Gastrocnemius medialis (tissue), 4 donors: ENCODE measurements at regions not wholly inside any gene's neighbourhood (a gene's known extent, or its start where the extent isn't known, plus 50 kb on each side); places are given as distances from the start of the nearest gene placed in this dataset.

Experiments used
- ATAC-seq, 2 donors: fragments of 150-250 bp; one replicate each; pipeline ENCODE4 v1.9.1; 2016
- DNase-seq, 2 donors: peaks; one replicate each; pipeline ENCODE4 v3.0.0-alpha.2; 2019
- H3K27ac ChIP-seq, 4 donors: fragments of 200-600 bp; sonication (generic); 1 replicate in 1 of 4; 2 replicates in 3 of 4; pipeline ENCODE4 v1.5.1; 2016 to 2018; ENCODE audit warnings: mild to moderate bottlenecking in 2 of 4, moderate library complexity in 1 of 4
- H3K27me3 ChIP-seq, 3 donors: fragments of 200-600 bp; sonication (generic) in 2 of 3; 1 replicate in 1 of 3; 2 replicates in 2 of 3; pipeline versions ENCODE4 v1.5.1 to v1.6.0; 2016 to 2019; ENCODE audit warnings: mild to moderate bottlenecking in 1 of 3, moderate library complexity in 1 of 3
- H3K36me3 ChIP-seq, 2 donors: fragments of 200-600 bp; sonication (generic) in 1 of 2; one replicate each; pipeline ENCODE4 v1.5.1; 2017 to 2018
- H3K4me1 ChIP-seq, 2 donors: fragments of 200-600 bp; sonication (generic) in 1 of 2; one replicate each; pipeline ENCODE4 v1.5.1; 2016 to 2017; ENCODE audit warnings: mild to moderate bottlenecking in 2 of 2
- H3K4me3 ChIP-seq, 4 donors: fragments of 200-600 bp; sonication (generic) in 3 of 4; 1 replicate in 1 of 4; 2 replicates in 3 of 4; pipeline ENCODE4 v1.5.1; 2016 to 2019; ENCODE audit warnings: mild to moderate bottlenecking in 2 of 4
- H3K9me3 ChIP-seq, 3 donors: fragments of 200-600 bp; sonication (generic) in 2 of 3; 1 replicate in 1 of 3; 2 replicates in 2 of 3; pipeline ENCODE4 v1.5.1; 2016 to 2019
- CTCF ChIP-seq, 5 experiments: fragments of 450-650 bp in 3 of 5; fragments of 200-600 bp in 2 of 5; sonication (generic) in 2 of 5; IDR thresholded peaks in 4 of 5; conservative IDR thresholded peaks in 1 of 5; 1 replicate in 4 of 5; 2 replicates in 1 of 5; pipeline ENCODE4 v1.5.1; 2016 to 2019; ENCODE audit warnings: antibody characterized with exemption in 5 of 5, mild to moderate bottlenecking in 3 of 5, moderate library complexity in 3 of 5
- POLR2A ChIP-seq, 2 donors: fragments of 450-650 bp; IDR thresholded peaks; one replicate each; pipeline ENCODE4 v1.6.1; 2017; ENCODE audit warnings: antibody characterized with exemption in 2 of 2, mild to moderate bottlenecking in 2 of 2, moderate library complexity in 2 of 2
- in situ Hi-C, 4 donors: fragments of 200-750 bp; cut with MboI; loops; one replicate each; pipeline versions ENCODE4 v1.15.0 to v1.8.0; 2017; ENCODE audit warnings: low sequenced_read_pairs in 4 of 4
- intact Hi-C: fragments of 100-400 bp; cut with DNase I; formaldehyde crosslinking; loops from one replicate; pipeline ENCODE4 v1.15.1; 2023; ENCODE audit warnings: low total_unique reads

DNA sequence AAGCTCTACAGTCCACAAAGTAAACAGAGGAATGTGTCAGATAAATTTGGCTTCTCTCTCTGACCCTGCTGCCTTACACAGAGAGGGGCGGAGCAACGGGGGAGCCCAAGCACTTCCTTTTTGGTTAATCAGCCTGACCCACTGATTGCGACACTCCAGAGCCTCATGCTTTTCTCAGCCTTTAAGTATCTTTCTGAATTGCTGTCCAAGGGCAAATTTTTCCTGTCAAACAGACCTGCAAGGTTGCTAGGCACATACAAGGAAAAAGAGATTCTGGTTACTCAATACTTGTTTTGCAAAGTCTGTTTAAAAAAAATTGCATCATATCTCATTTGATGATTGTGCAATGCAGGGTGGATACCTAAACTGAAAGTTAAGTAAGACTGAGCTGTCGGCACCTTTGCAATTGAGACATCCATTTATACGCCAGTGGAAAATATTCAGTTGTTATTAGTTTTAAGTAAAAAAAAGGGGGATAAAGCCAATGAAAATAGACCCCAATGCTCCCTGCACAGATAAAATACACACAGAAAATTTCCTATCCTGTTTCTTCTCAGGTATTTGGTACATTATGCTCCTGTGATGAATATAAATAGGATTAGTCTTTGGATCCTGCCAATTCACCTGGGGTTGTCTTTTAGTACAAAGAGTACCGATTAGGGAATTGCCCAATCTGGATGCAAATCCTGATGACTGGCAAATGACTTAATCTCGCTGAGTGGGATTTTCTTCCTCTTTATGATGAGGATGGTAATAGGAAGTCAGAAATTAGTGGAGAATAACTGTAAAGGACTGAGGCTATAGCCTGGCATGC lies 260.2 kb upstream of the TRIB2 start:
- Histone ChIP-seq H3K36me3 (no peaks in the 10 kb centered on the region), H3K27ac (peak overlapping the region; percentile 60 to 82 (median 66)), H3K9me3 (no peaks in the 10 kb centered on the region), H3K4me1 (peaks cover 18 to 32% of the 10 kb centered on the region in 2 donors), H3K27me3 (no peaks in the 10 kb centered on the region), H3K4me3 (peak overlapping the region; percentile 18 to 26 (median 20))
- intact Hi-C loops: loop anchor here (5.0 to 10.0 kb wide), 3 partner anchors 261 to 368 kb away; partner anchors contain the start of gene TRIB2
- in situ Hi-C loops: loop anchor here in 2 of 4 donors (25.0 kb wide), 2 partner anchors 256 to 594 kb away; partner anchors contain the start of gene TRIB2 (in 1 of the 2)
- ATAC-seq (peak; percentile 85 to 88), DNase-seq (peak; percentile 88 to 92)
- TF ChIP-seq POLR2A (IDR thresholded peaks at IDR 0.05) (no peak), CTCF (IDR thresholded peaks at IDR 0.05 in 4 of 5, conservative IDR thresholded peaks at IDR 0.05 in 1 of 5) (peak in 1 of 5 experiments; percentile 17)

DNA sequence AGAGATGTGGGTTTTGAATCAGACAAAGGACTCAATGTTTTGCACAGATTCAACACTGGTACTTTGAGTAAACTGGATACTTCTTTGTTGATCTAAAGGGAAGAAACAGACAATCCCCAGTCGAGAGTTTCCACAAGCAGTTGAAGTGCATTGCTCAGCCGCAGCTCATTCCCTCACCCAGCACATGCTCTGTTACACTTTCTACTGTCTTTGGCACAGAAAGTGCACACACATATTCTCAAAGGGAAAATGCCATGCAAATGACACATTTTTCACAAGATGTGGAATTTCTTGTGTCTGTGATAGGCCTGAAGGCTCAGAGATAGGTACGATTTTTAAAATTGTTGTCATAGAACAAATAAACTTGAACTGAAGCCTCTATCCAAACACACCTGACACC lies 258.9 kb upstream of the TRIB2 start:
- no peak overlapping the region for H3K4me3 ChIP-seq
- peaks cover 14 to 19% of the 10 kb centered on the region in 2 donors for H3K4me1 ChIP-seq
- H3K27me3 ChIP-seq: no peaks in the 10 kb centered on the region
- in situ Hi-C loops (loop anchor here in 2 of 4 donors (25.0 kb wide), 2 partner anchors 254 to 596 kb away; partner anchors contain the start of gene TRIB2 (in 1 of the 2)), intact Hi-C loops (loop anchor here (5.0 to 10.0 kb wide), 3 partner anchors 259 to 367 kb away; partner anchors contain the start of gene TRIB2)
- TF ChIP-seq CTCF (IDR thresholded peaks at IDR 0.05 in 4 of 5, conservative IDR thresholded peaks at IDR 0.05 in 1 of 5) (no peak), POLR2A (IDR thresholded peaks at IDR 0.05) (no peak)
- DNase-seq (no peak), ATAC-seq (no peak)
- H3K9me3 ChIP-seq: no peaks in the 10 kb centered on the region
- H3K36me3 ChIP-seq: no peaks in the 10 kb centered on the region
- H3K27ac ChIP-seq: peak overlapping the region in 3 of 4 donors; percentile 14 to 82 (median 68)

DNA sequence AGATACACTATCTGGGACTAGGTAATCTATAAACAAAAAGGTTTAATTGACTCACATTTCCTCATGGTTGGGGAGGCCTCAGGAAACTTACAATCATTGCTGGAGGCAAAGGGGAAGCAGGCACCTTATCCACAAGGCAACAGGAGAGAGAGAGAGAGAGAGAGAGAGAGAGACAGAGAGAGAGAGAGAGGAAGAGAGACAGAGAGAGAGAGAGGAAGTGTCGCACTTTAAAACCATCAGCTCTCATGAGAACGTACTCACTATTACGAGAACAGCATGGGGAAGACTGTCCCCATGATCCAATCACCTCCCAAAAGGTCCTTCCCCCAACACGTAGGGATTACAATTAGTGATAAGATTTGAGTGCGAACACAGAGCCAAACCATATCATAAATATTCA lies 253.5 kb upstream of the TRIB2 start:
- H3K9me3 ChIP-seq: no peaks in the 10 kb centered on the region
- intact Hi-C loops: no loop called here
- no peak overlapping the region for H3K27ac ChIP-seq
- in situ Hi-C loops: loop anchor here in 2 of 4 donors (25.0 kb wide), 2 partner anchors 249 to 601 kb away; partner anchors contain the start of gene TRIB2 (in 1 of the 2)
- no peaks in the 10 kb centered on the region for H3K36me3 ChIP-seq
- no peak overlapping the region for H3K4me3 ChIP-seq
- no peak for DNase-seq
- TF ChIP-seq CTCF (IDR thresholded peaks at IDR 0.05 in 4 of 5, conservative IDR thresholded peaks at IDR 0.05 in 1 of 5) (no peak), POLR2A (IDR thresholded peaks at IDR 0.05) (no peak)
- ATAC-seq: no peak
- H3K27me3 ChIP-seq: no peaks in the 10 kb centered on the region
- no peaks in the 10 kb centered on the region for H3K4me1 ChIP-seq

- ATAC-seq (peak in 1 of 2 donors; percentile 54), DNase-seq (no peak)
- no peaks in the 10 kb centered on the region for H3K27me3 ChIP-seq
- H3K4me3 ChIP-seq: no peak overlapping the region
- H3K27ac ChIP-seq: peak overlapping the region in 1 of 4 donors; percentile 11
- no peaks in the 10 kb centered on the region for H3K4me1 ChIP-seq
- in situ Hi-C loops (loop anchor here in 2 of 4 donors (25.0 kb wide), 2 partner anchors 247 to 603 kb away; partner anchors contain the start of gene TRIB2 (in 1 of the 2)), intact Hi-C loops (no loop called here)
- TF ChIP-seq POLR2A (IDR thresholded peaks at IDR 0.05): no peak
- no peak for TF ChIP-seq CTCF (IDR thresholded peaks at IDR 0.05 in 4 of 5, conservative IDR thresholded peaks at IDR 0.05 in 1 of 5)
- H3K36me3 ChIP-seq: no peaks in the 10 kb centered on the region
- no peaks in the 10 kb centered on the region for H3K9me3 ChIP-seq
These were observed 251.1 kb upstream of the TRIB2 start for GRCh38 chr2:12465631-12466135.
